ENCODE measurements at regions not wholly inside any gene's neighbourhood (a gene's known extent, or its start where the extent isn't known, plus 50 kb on each side); places are given as distances from the start of the nearest gene placed in this dataset.

DNA sequence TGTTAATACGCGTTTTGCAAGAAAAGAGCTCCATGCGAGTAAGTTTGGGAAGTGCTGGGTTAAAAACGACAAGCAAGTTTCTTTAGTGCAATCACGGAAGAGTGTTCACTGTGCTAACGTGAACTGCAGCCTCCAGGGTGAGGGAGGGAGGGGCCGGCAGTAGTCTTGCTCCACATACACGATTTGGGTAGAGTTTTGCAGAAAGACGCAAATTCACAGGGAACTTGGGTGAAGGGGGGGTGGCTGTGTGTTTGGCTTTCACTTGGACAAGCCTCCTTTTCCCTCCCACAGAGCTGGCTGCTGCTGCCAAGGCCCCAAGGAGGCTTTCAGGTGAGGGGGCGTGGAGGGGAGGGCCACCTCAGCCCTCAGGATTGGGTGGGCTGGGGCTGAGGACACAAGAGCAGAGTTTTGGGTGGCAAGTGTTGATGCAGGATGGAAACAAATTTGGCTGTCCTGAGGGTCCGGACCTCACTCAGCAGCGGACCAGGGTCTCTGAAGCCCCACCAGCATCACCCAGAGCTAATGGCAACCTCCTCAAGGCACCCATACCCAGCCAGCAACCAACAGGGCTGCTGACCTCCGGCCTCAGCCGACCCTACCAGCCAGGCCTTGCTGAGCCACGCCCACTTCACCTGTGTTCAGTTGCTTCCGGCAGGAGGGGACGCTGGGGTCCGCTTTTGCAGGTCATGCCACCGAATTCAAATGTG lies 204.5 kb downstream of the ERMARD start:
- TF ChIP-seq EZH2 (IDR thresholded peaks at IDR 0.05; ENCODE audit: borderline replicate concordance, low read depth, low read length, poor library complexity, severe bottlenecking), result no peak
- TF ChIP-seq, protein P1, sequence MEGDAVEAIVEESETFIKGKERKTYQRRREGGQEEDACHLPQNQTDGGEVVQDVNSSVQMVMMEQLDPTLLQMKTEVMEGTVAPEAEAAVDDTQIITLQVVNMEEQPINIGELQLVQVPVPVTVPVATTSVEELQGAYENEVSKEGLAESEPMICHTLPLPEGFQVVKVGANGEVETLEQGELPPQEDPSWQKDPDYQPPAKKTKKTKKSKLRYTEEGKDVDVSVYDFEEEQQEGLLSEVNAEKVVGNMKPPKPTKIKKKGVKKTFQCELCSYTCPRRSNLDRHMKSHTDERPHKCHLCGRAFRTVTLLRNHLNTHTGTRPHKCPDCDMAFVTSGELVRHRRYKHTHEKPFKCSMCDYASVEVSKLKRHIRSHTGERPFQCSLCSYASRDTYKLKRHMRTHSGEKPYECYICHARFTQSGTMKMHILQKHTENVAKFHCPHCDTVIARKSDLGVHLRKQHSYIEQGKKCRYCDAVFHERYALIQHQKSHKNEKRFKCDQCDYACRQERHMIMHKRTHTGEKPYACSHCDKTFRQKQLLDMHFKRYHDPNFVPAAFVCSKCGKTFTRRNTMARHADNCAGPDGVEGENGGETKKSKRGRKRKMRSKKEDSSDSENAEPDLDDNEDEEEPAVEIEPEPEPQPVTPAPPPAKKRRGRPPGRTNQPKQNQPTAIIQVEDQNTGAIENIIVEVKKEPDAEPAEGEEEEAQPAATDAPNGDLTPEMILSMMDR (conservative IDR thresholded peaks at IDR 0.05; ENCODE audit: low read depth, low read length), result no peak
- ChIA-PET POLR2A (ENCODE audit: low non-redundant PET) (no interaction called here), CTCF (no interaction called here)
- no peak overlapping the region for H3K27ac ChIP-seq (ENCODE audit: low read depth, low read length, poor library complexity, severe bottlenecking)
- no peak overlapping the region for H3K4me3 ChIP-seq (ENCODE audit: low read depth, low read length, poor library complexity, severe bottlenecking)
- H3K9me3 ChIP-seq (ENCODE audit: low read depth, low read length, poor library complexity, severe bottlenecking), result no peaks in the 10 kb centered on the region
- no peaks in the 10 kb centered on the region for H3K4me1 ChIP-seq (ENCODE audit: insufficient read depth, low read length, poor library complexity, severe bottlenecking)
- no peak for DNase-seq (ENCODE audit: low spot score)
- BruUV-seq (replicated peaks), result no TSS peak
- no peaks in the 10 kb centered on the region for H3K27me3 ChIP-seq (replicated peaks; ENCODE audit: insufficient read depth, low read depth, low read length, poor library complexity)
- intact Hi-C loops (cut with micrococcal nuclease; ENCODE audit: unreplicated experiment), result no loop called here
- no peaks in the 10 kb centered on the region for H3K36me3 ChIP-seq (ENCODE audit: insufficient read depth, low read length, poor library complexity, severe bottlenecking)

DNA sequence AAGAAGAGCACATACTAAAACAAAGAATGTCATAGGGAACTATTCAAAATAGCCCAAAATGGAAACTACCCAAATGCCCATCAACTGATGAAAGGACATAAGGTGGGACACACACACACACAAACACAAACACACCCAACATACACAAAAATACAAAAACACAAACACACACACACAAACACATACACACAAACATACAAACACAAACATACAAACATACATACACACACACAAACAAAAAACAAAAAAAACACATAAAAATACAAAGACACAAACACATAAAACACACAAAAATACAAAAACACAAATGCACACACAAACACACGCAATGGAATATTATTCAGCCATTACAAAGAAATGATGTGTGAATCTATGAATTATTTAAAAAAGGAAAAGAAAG lies 203.6 kb downstream of the ERMARD start:
- Histone ChIP-seq H3K4me3 (ENCODE audit: low read depth, low read length, poor library complexity, severe bottlenecking) (no peak overlapping the region), H3K27ac (ENCODE audit: low read depth, low read length, poor library complexity, severe bottlenecking) (no peak overlapping the region), H3K36me3 (ENCODE audit: insufficient read depth, low read length, poor library complexity, severe bottlenecking) (no peaks in the 10 kb centered on the region), H3K27me3 (replicated peaks; ENCODE audit: insufficient read depth, low read depth, low read length, poor library complexity) (no peaks in the 10 kb centered on the region), H3K4me1 (ENCODE audit: insufficient read depth, low read length, poor library complexity, severe bottlenecking) (no peaks in the 10 kb centered on the region), H3K9me3 (ENCODE audit: low read depth, low read length, poor library complexity, severe bottlenecking) (no peaks in the 10 kb centered on the region)
- DNase-seq (ENCODE audit: low spot score), result no peak
- CTCF ChIA-PET, result interaction anchor here (0.6 kb wide), 1 partner anchor 416 kb away, joined by 3 read pairs; no protein-coding TSS in a partner anchor
- intact Hi-C loops (cut with micrococcal nuclease; ENCODE audit: unreplicated experiment), result no loop called here
- BruUV-seq (replicated peaks), result no TSS peak
- POLR2A ChIA-PET (ENCODE audit: low non-redundant PET), result no interaction called here
- no peak for TF ChIP-seq EZH2 (IDR thresholded peaks at IDR 0.05; ENCODE audit: borderline replicate concordance, low read depth, low read length, poor library complexity, severe bottlenecking)
- TF ChIP-seq, protein P1 (conservative IDR thresholded peaks at IDR 0.05; ENCODE audit: low read depth, low read length), result no peak

DNA sequence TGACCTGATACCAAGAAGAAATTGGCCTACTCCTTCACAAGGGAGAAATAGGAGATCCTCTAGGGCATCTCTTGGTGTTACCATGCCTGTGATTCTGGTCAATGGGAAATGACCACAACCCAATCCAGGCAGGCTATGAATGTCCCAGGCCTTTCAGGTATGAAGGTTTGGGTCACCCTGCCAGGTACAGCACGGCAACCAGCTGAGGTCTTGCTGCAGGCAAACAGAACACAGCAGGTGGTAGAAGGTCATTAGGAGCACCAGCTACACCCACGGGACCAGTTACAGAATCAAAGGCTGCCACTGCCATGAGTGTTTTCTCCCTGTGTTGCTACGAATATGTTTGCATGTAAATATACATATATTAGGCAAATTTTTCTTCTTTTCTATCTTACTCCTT lies 202.3 kb downstream of the ERMARD start:
- Histone ChIP-seq H3K27me3 (replicated peaks; ENCODE audit: insufficient read depth, low read depth, low read length, poor library complexity) (no peaks in the 10 kb centered on the region), H3K4me3 (ENCODE audit: low read depth, low read length, poor library complexity, severe bottlenecking) (no peak overlapping the region), H3K27ac (ENCODE audit: low read depth, low read length, poor library complexity, severe bottlenecking) (no peak overlapping the region), H3K4me1 (ENCODE audit: insufficient read depth, low read length, poor library complexity, severe bottlenecking) (no peaks in the 10 kb centered on the region), H3K36me3 (ENCODE audit: insufficient read depth, low read length, poor library complexity, severe bottlenecking) (no peaks in the 10 kb centered on the region), H3K9me3 (ENCODE audit: low read depth, low read length, poor library complexity, severe bottlenecking) (no peaks in the 10 kb centered on the region)
- BruUV-seq (replicated peaks), result no TSS peak
- CTCF ChIA-PET, result no interaction called here
- no peak for DNase-seq (ENCODE audit: low spot score)
- no peak for TF ChIP-seq EZH2 (IDR thresholded peaks at IDR 0.05; ENCODE audit: borderline replicate concordance, low read depth, low read length, poor library complexity, severe bottlenecking)
- TF ChIP-seq, protein P1 (conservative IDR thresholded peaks at IDR 0.05; ENCODE audit: low read depth, low read length), result no peak
- intact Hi-C loops (cut with micrococcal nuclease; ENCODE audit: unreplicated experiment), result no loop called here
- POLR2A ChIA-PET (ENCODE audit: low non-redundant PET), result no interaction called here
